Adrenal gland (tissue), 9 donors: ENCODE measurements at regions not wholly inside any gene's neighbourhood (a gene's known extent, or its start where the extent isn't known, plus 50 kb on each side); places are given as distances from the start of the nearest gene placed in this dataset.

Experiments used
- DNase-seq, 7 donors: peaks; one replicate each; pipeline ENCODE4 v3.0.0-alpha.2; 2019 to 2020
- H3K27ac ChIP-seq, 5 donors: fragments of 200-600 bp; sonication (generic) in 4 of 5; 1 replicate in 3 of 5; 2 replicates in 2 of 5; pipeline versions ENCODE4 v1.5.1 to v1.8.0; 2016 to 2020; ENCODE audit warnings: mild to moderate bottlenecking in 1 of 5
- H3K27me3 ChIP-seq: fragments of 200-600 bp; 2 replicates; pipeline ENCODE4 v1.8.0; 2021
- H3K36me3 ChIP-seq, 2 donors: fragments of 200-600 bp; replicated peaks in 1 of 2; 1 replicate in 1 of 2; 2 replicates in 1 of 2; pipeline versions ENCODE4 v1.5.1 to v1.8.0; 2018 to 2022
- H3K4me1 ChIP-seq, 2 donors: fragments of 200-600 bp; replicated peaks in 1 of 2; 1 replicate in 1 of 2; 2 replicates in 1 of 2; pipeline versions ENCODE4 v1.5.1 to v1.8.0; 2018 to 2021
- H3K4me3 ChIP-seq, 4 donors: fragments of 200-600 bp; sonication (generic) in 3 of 4; one replicate each; pipeline ENCODE4 v1.5.1; 2016 to 2018
- H3K9me3 ChIP-seq, 3 donors: fragments of 200-600 bp; sonication (generic) in 1 of 3; replicated peaks in 1 of 3; 1 replicate in 2 of 3; 2 replicates in 1 of 3; pipeline versions ENCODE4 v1.5.1 to v1.8.0; 2016 to 2021
- CTCF ChIP-seq, 6 experiments: fragments of 450-650 bp in 4 of 6; fragments of 200-600 bp in 2 of 6; sonication (generic) in 1 of 6; IDR thresholded peaks; 1 replicate in 5 of 6; 2 replicates in 1 of 6; pipeline versions ENCODE4 v1.5.1 to v1.8.0; 2016 to 2021; ENCODE audit warnings: antibody characterized with exemption in 6 of 6, mild to moderate bottlenecking in 2 of 6, moderate library complexity in 1 of 6
- POLR2A ChIP-seq, 2 donors: fragments of 450-650 bp; IDR thresholded peaks; one replicate each; pipeline ENCODE4 v1.6.1; 2017; ENCODE audit warnings: antibody characterized with exemption in 2 of 2, mild to moderate bottlenecking in 2 of 2, moderate library complexity in 1 of 2
- WGBS, 4 donors: extraction: QIAGEN DNeasy Blood & Tissue Kit in 2 of 4; methylation state at CpG; one replicate each; pipeline versions ENCODE4 v1.1.5 to v1.1.7; 2013 to 2017; 5-methylcytosine and 5-hydroxymethylcytosine counted together
- intact Hi-C, 2 donors: fragments of 100-400 bp; cut with DNase I; formaldehyde crosslinking; loops; one replicate each; pipeline versions ENCODE4 v1.14.1 to v1.15.0; 2022 to 2023
- donor health status: healthy with polysubstance abuse.
- donor health status: Bipolar disorder and iron deficiency.
- donor health status: DM: yes; HTN: yes; CAD: no.
- donor health status: DM: no; HTN: no; CAD: no.
- donor health status: DM: no; HTN: no; CAD: no.

- no peaks in the 10 kb centered on the region for H3K27me3 ChIP-seq
- intact Hi-C loops, result no loop called here
- H3K9me3 ChIP-seq, result no peaks in the 10 kb centered on the region
- 68 to 72% (median 70%) methylated on average over 4 of the region's 4 CpGs for WGBS, 4 donors
- H3K4me1 ChIP-seq, result no peaks in the 10 kb centered on the region
- no peak overlapping the region for H3K27ac ChIP-seq
- no peaks in the 10 kb centered on the region for H3K36me3 ChIP-seq
- H3K4me3 ChIP-seq, result no peak overlapping the region
- DNase-seq, result no peak
- TF ChIP-seq POLR2A (IDR thresholded peaks at IDR 0.05), result no peak
- no peak for TF ChIP-seq CTCF (IDR thresholded peaks at IDR 0.05)
Observed at GRCh38 chr16:64695684-64696083, 426.2 kb downstream of the CDH11 start.

- 71 to 86% (median 79%) methylated on average over 3 of the region's 3 CpGs for WGBS, 4 donors
- H3K9me3 ChIP-seq, result no peaks in the 10 kb centered on the region
- DNase-seq, result no peak
- no peaks in the 10 kb centered on the region for H3K36me3 ChIP-seq
- intact Hi-C loops, result no loop called here
- no peak overlapping the region for H3K4me3 ChIP-seq
- no peaks in the 10 kb centered on the region for H3K4me1 ChIP-seq
- no peaks in the 10 kb centered on the region for H3K27me3 ChIP-seq
- no peak overlapping the region for H3K27ac ChIP-seq
- TF ChIP-seq CTCF (IDR thresholded peaks at IDR 0.05), result no peak
Observed at GRCh38 chr16:64693946-64694345, 427.9 kb downstream of the CDH11 start.

GRCh38 chr16:64687786-64688185 lies 434.1 kb downstream of the CDH11 start:
- DNase-seq, result no peak
- no peaks in the 10 kb centered on the region for H3K9me3 ChIP-seq
- H3K36me3 ChIP-seq, result no peaks in the 10 kb centered on the region
- H3K27ac ChIP-seq, result no peak overlapping the region
- H3K27me3 ChIP-seq, result no peaks in the 10 kb centered on the region
- H3K4me1 ChIP-seq, result no peaks in the 10 kb centered on the region
- TF ChIP-seq POLR2A (IDR thresholded peaks at IDR 0.05) (no peak), CTCF (IDR thresholded peaks at IDR 0.05) (no peak)
- intact Hi-C loops, result no loop called here
- WGBS, 4 donors, result 86 to 93% (median 90%) methylated on average over 4 of the region's 4 CpGs
- no peak overlapping the region for H3K4me3 ChIP-seq

- H3K9me3 ChIP-seq, result no peaks in the 10 kb centered on the region
- 73 to 85% (median 83%) methylated on average over 2 of the region's 2 CpGs for WGBS, 4 donors
- DNase-seq, result no peak
- no peak overlapping the region for H3K4me3 ChIP-seq
- H3K4me1 ChIP-seq, result no peaks in the 10 kb centered on the region
- H3K27me3 ChIP-seq, result no peaks in the 10 kb centered on the region
- TF ChIP-seq CTCF (IDR thresholded peaks at IDR 0.05) (no peak), POLR2A (IDR thresholded peaks at IDR 0.05) (no peak)
- H3K36me3 ChIP-seq, result no peaks in the 10 kb centered on the region
- no peak overlapping the region for H3K27ac ChIP-seq
- intact Hi-C loops, result no loop called here
Observed at GRCh38 chr16:64687123-64687522, 434.7 kb downstream of the CDH11 start.
